ENCODE measurements at regions not wholly inside any gene's neighbourhood (a gene's known extent, or its start where the extent isn't known, plus 50 kb on each side); places are given as distances from the start of the nearest gene placed in this dataset.

DNA sequence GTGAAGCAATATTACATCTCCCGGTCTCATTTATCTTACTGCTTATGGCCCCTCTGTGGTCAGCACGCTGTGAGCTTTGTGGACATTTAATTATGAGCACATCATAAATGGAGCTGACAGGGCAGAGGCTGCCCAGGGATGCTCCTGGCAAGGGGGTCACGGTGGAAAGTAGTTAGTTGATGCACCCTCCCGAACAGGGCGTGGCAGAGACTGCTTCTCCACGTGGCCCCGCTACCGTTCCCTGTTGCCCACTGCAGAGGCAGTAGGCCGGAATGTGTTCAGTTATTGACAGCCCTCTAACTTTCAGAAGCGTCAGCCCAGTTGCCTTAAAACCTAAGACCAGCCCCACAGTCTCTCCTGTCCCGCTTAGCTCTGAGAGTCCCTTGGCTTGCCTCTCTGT is 180.3 kb upstream of the ZNF507 start:
- Histone ChIP-seq H3K9me3 (peaks cover 0 to under 1% (median 0%) of the 10 kb centered on the region in 3 donors), H3K36me3 (no peaks in the 10 kb centered on the region), H3K27me3 (peaks cover 31% of the 10 kb centered on the region), H3K4me3 (no peak overlapping the region), H3K4me1 (no peaks in the 10 kb centered on the region), H3K27ac (no peak overlapping the region)
- ATAC-seq, result no peak
- TF ChIP-seq, protein P1, sequence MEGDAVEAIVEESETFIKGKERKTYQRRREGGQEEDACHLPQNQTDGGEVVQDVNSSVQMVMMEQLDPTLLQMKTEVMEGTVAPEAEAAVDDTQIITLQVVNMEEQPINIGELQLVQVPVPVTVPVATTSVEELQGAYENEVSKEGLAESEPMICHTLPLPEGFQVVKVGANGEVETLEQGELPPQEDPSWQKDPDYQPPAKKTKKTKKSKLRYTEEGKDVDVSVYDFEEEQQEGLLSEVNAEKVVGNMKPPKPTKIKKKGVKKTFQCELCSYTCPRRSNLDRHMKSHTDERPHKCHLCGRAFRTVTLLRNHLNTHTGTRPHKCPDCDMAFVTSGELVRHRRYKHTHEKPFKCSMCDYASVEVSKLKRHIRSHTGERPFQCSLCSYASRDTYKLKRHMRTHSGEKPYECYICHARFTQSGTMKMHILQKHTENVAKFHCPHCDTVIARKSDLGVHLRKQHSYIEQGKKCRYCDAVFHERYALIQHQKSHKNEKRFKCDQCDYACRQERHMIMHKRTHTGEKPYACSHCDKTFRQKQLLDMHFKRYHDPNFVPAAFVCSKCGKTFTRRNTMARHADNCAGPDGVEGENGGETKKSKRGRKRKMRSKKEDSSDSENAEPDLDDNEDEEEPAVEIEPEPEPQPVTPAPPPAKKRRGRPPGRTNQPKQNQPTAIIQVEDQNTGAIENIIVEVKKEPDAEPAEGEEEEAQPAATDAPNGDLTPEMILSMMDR (IDR thresholded peaks at IDR 0.05), result no peak
- no peak for TF ChIP-seq POLR2AphosphoS5 (IDR thresholded peaks at IDR 0.05)
- no peak for TF ChIP-seq EP300 (IDR thresholded peaks at IDR 0.05)
- 78 to 91% methylated on average over 3 to 5 of the region's 11 CpGs for WGBS, 2 donors (ENCODE audit: low coverage in 1 of 2)

DNA sequence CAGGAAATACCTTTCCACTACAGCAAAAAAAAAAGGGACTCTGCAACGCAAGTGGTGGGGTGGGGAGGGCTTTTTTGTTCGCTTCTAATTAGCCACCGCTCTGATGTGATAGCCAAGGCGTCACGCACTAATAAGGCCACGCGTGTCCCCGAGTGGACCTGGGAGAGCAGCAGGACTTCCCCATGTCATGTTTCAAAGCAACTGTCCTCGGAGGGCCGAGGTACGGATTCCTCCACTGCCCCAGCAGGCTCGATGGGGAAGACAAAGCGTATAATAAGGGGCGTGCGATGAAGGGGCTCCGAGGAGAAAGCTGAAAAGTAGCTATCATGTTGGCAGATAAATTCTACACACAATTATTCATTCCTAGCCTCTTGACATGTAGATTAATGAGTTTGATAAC is 179.7 kb upstream of the ZNF507 start:
- Histone ChIP-seq H3K4me3 (no peak overlapping the region), H3K27ac (no peak overlapping the region), H3K4me1 (no peaks in the 10 kb centered on the region), H3K27me3 (peaks cover 31% of the 10 kb centered on the region), H3K36me3 (no peaks in the 10 kb centered on the region), H3K9me3 (no peaks in the 10 kb centered on the region)
- ATAC-seq, result no peak
- TF ChIP-seq EP300 (IDR thresholded peaks at IDR 0.05) (no peak), POLR2AphosphoS5 (IDR thresholded peaks at IDR 0.05) (no peak), POLR2A (IDR thresholded peaks at IDR 0.05) (no peak)
- TF ChIP-seq, protein P1 (IDR thresholded peaks at IDR 0.05), result no peak
- WGBS, 2 donors (ENCODE audit: low coverage in 1 of 2), result 27 to 77% methylated on average over 8 to 11 of the region's 16 CpGs

DNA sequence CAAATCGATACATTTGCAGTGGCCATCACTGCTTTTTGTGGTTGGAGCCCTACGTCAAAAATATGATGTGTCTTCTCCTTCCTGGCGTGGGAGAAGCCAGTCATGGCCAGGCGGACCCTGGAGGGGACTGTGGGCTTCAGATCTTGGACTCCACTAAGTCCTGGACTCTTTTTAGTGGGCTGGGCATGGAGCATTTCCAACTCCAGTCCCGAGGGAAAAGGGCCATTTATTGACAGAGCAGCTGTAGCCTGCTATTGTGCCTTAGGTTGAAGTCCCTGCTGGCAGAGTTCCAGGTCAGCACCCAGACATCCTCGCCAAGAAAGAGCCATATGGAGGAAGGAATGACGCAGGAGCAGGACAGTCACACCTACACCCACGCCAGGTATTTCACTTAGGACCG is 179.2 kb upstream of the ZNF507 start:
- no peak for TF ChIP-seq POLR2AphosphoS5 (IDR thresholded peaks at IDR 0.05)
- TF ChIP-seq, protein P1 (IDR thresholded peaks at IDR 0.05), result no peak
- ATAC-seq, result no peak
- Histone ChIP-seq H3K4me1 (no peaks in the 10 kb centered on the region), H3K27ac (no peak overlapping the region), H3K9me3 (no peaks in the 10 kb centered on the region), H3K27me3 (peaks cover 31% of the 10 kb centered on the region), H3K36me3 (no peaks in the 10 kb centered on the region), H3K4me3 (no peak overlapping the region)
- WGBS, 2 donors (ENCODE audit: low coverage in 1 of 2), result 62 to 66% methylated on average over 5 to 6 of the region's 9 CpGs

DNA sequence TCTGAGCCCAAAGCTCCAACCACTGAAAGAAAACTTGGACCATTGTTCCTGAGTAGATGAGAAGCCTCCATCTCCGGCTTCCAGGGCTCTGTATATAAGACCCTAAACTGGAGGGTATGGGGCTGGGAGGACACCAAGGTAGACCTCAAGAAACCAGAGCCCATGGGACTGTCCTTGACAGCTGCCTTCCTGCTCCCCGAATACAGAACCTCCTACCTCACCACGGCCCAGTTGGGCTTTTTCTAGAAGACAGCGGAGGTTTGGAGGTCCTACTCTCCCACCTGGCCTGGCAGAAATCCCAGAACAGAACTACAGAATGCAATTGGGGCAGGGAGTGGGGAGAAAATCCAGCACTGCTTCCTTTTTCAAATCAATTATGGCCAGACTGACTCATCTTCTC is 177.3 kb upstream of the ZNF507 start:
- no peaks in the 10 kb centered on the region for H3K36me3 ChIP-seq
- no peaks in the 10 kb centered on the region for H3K4me1 ChIP-seq
- H3K27me3 ChIP-seq, result peaks cover 31% of the 10 kb centered on the region
- H3K4me3 ChIP-seq, result no peak overlapping the region
- H3K9me3 ChIP-seq, result no peaks in the 10 kb centered on the region
- ATAC-seq, result no peak
- WGBS, 2 donors (ENCODE audit: low coverage in 1 of 2), result 67% methylated on average over 1 of the region's 4 CpGs; no CpG with 5 or more reads in 1 of the 2 donors
- no peak overlapping the region for H3K27ac ChIP-seq
- TF ChIP-seq EP300 (IDR thresholded peaks at IDR 0.05), result no peak
- TF ChIP-seq, protein P1 (IDR thresholded peaks at IDR 0.05), result no peak
- TF ChIP-seq POLR2A (IDR thresholded peaks at IDR 0.05), result no peak
- no peak for TF ChIP-seq POLR2AphosphoS5 (IDR thresholded peaks at IDR 0.05)

- Histone ChIP-seq H3K27ac (no peak overlapping the region), H3K9me3 (no peaks in the 10 kb centered on the region), H3K36me3 (no peaks in the 10 kb centered on the region), H3K4me3 (no peak overlapping the region), H3K4me1 (no peaks in the 10 kb centered on the region), H3K27me3 (peaks cover 31% of the 10 kb centered on the region)
- no peak for TF ChIP-seq EP300 (IDR thresholded peaks at IDR 0.05)
- TF ChIP-seq, protein P1 (IDR thresholded peaks at IDR 0.05), result no peak
- no peak for TF ChIP-seq POLR2AphosphoS5 (IDR thresholded peaks at IDR 0.05)
- no peak for TF ChIP-seq POLR2A (IDR thresholded peaks at IDR 0.05)
- ATAC-seq, result no peak
- 73 to 100% methylated on average over 1 to 5 of the region's 5 CpGs for WGBS, 2 donors (ENCODE audit: low coverage in 1 of 2)
Observed at GRCh38 chr19:32168606-32169005, 176.8 kb upstream of the ZNF507 start.

All from gastroesophageal sphincter (tissue), 4 donors.